GM19395 (cell line): ENCODE measurements at regions not wholly inside any gene's neighbourhood (a gene's known extent, or its start where the extent isn't known, plus 50 kb on each side); places are given as distances from the start of the nearest gene placed in this dataset.

Experiments
- ATAC-seq: cut with Tn5 transposase; IDR thresholded peaks from one replicate; pipeline ENCODE4 v1.9.1; 2021; ENCODE audit warnings: mild to moderate bottlenecking, moderate library complexity; ENCODE audit not compliant: unreplicated experiment

GRCh38 chr1:182297335-182297734 lies 94.3 kb downstream of the GLUL start:
- no peak for ATAC-seq

DNA sequence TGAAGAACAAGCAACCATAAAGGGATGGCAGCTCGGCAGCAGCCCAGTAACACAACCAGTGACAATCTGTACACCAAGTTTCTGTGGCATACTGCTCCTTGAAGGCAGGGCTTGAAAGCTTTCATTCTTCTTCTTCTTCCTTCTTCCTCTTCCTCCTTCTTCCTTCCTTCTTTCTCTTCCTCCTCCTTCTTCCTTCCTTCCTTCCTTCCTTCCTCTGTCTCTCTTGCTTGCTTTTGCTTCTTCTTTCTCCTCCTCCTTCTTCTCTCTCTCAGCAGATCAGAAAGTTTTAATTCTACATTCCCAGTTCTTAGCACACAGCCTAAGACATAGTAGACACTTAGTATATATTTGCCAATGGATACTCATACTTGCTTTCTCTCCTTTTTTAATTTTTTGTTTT lies 95.9 kb downstream of the GLUL start:
- no peak for ATAC-seq

- ATAC-seq = no peak
These were observed 98.4 kb downstream of the GLUL start for GRCh38 chr1:182293119-182293589.

- no peak for ATAC-seq
These were observed 99.3 kb downstream of the GLUL start for GRCh38 chr1:182292193-182292741.

DNA sequence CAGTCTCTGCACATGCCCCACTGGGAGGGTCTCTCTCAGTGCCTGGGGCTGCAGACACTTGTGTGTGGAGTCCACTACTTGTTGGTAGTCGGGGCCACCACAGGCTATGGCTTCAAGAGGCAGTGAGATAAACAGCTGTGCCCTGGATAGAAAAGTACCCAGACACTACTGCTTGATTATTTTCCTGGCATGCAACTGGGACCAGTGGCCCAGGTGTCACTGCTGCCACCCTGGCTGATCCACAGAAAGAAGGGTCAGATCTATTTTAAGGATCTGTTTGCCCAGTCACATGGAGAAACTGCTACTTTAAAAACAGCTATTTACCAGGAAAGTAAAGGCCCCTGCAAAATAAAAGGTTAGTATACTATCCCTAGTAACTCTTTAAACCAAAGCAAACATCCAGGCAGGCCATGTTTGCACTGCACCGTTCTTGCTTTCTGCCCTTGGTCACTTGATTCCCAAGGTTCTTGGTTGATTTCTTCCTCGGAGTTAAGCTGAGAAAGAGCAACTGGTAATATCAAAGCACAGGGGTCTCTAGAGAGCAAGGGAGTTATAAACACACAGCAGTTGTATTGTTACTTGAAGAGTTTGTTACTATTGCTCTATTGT lies 99.9 kb downstream of the GLUL start:
- ATAC-seq = no peak

- no peak for ATAC-seq
These were observed 102.6 kb downstream of the GLUL start for GRCh38 chr1:182288749-182289604.

GRCh38 chr1:182286761-182287160 lies 104.8 kb downstream of the GLUL start:
- no peak for ATAC-seq

DNA sequence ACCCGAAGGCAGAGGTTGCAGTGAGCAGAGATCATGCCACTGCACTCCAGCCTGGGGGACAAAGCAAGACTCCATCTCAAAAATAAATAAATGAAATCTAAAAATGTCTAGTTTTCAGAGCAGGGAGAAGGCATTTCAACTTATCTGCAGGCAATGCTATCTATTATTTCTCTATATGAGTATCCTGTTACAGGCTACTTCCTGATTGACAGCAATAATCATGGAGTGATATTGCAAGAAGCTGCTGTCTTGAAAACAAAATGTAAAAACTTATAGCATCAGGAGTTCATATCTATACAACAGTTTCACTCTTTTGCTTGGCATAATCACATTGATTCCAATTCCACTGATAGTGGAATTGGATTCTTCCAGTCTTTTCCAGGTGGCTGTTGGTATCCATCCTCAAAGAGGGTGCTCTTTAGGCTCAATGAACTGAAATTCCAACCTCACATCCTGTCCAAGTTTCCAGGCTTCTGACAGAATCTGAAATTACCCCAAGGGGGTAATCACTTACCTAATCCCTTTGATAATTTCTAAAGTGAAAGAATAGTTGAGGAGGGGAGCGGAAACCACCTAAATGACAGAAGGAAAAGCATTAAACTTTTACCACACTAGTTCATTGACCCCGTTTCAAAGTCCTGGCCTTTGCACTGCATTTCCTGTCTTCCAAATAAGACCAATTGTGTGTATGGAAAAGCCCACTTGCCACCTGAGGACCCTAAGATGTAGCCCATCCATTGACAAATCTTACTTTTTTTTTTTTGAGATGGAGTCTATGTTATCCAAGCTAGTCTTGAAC lies 107.6 kb downstream of the GLUL start:
- ATAC-seq = no peak

DNA sequence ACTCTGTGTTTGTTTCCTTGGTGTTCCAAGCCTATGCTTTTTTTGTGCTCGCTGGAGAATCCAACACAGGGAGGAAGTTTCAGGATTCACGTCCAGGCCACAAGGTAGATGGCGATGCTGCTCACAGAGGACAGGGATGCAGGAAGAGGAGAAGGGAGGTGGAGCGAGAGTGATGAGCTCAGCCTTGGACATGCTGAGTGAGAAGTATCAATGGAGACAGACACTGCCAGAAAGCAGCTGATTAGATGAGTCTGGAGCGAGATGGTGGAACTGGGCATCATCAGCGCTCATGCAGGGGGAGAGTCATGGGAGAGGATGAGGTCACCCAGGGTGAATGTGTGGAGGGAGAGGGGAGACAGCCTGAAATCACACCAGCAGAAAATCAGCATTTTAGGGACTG lies 110.0 kb downstream of the GLUL start:
- ATAC-seq = no peak

DNA sequence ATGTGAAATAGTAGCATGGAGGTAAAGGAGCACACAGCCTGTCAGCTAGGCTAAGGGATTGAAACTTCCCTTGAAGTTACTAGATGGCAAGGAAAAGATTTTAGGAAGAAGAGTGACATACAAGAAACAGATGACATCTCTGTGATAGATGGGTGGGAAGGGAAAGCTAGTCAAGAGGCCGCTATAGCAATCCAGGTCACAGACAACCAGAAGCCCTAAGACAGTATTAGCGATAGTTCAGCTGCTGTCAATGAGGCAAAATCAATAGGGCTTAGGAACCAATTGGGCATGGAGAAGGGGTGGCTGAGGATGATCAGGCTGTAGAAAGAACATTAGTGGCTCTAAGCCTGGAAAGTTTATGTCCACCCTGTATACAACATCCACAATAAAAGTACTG lies 111.1 kb downstream of the GLUL start:
- ATAC-seq = no peak

DNA sequence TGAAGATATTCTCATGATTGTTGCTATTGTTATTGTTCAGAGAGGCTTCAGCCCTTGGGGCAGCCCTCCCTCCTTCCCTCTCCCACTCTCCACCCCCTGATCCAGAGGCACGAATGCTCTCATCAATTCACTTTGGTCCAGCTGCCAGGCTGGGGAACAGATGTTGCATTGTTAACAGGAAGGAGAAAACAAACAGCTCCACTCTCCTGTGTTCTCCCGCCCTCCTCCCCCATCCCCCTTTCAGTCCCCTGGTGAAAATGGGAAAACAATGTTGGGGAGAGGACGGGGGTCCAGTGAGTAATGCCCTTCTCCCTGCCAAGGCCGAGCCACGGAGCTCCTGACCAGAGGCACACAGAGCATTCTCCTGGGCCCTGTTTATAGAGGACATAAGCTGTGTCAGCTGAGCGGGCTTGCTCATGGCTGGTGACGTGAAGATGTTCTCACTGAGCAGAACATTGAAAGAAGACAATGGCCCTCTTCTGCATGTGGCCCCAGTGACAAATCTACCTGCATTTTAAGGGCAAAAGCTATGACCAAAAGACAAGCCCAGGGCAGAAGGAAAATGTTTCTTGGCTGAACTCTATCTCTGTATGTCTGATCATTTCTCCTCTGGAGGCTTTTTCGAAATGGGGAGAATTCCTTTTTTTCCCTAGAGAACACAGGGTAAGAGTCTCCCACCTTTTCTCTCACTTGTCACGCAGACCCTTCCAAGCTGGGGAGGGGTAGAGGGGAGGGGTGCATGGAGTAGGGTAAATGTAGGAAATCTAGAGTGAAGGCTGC lies 111.7 kb downstream of the GLUL start:
- ATAC-seq = no peak

DNA sequence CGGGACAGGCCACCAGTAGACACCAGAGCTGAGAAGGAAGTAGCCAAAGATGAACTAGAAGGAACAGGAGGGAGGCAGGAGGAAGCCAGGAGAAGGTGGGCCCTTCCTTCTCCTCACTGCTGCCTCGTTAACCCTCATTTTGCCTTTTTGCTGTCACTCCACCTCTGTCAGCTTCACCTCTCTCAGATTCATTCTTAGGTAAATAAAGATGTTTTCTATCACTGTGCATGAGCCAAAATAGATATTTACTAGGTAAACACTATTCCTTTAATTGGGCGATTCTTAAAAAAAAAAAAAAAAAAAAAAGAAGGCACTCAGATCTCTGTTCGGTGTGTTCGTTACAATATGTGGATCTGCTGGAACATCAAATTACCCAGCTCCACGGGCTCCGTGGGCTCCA lies 112.3 kb downstream of the GLUL start:
- ATAC-seq = no peak

- ATAC-seq = no peak
These were observed 113.2 kb downstream of the GLUL start for GRCh38 chr1:182278144-182279054.

DNA sequence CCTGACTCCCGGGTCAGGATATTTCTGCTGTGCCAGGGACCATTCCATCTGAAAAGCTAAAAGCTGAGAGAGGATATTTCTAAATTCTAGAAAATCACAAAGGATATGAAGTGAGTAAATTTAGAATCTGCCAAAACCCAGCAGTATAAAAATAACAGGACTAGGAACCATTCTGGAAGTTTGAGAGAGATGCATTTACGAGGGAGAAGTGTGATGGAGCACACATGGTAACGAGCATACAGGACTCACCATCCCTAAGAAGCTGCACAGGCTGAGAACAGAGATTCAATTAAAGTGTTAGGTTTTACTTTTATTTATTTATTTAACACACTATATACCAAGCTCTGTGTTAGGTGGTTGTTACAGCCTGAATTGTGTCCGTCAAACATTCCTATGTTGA lies 116.3 kb downstream of the GLUL start:
- no peak for ATAC-seq

DNA sequence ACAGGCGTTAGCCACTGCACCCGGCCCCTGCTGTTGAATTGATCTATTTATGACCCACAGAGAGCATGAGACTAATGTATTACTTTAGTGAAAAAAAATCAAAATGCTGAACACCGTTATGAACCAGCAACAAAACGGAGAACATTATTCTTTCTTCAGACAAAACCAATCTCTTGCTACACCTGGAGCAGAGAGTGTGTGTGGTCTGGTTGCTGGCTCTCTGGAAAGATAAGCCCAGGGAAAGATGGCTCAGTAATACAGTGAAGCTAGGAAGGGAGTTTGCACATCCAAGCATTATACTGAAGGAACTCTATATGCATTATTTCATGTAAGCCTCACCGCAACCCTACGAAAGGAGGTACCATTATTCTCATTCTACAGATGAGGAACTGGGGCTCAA lies 117.0 kb downstream of the GLUL start:
- no peak for ATAC-seq

DNA sequence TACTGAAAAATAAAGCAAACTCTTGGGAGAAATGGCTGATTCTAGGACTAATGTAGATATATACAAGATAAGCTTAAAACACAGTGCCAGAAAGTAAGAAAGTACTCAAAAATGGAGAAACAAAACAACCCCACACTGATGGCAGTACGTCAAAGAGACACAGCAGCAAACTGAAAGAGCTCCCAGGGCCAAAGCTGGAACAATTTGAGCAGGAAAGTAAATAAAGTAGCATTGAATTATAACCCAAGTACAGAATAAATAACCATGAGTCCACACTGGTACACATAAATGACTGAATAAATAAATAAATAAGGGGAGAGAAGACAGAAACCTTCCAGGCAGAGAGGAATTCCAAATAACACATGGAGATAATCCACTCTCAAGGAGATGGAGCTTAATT lies 120.9 kb downstream of the GLUL start:
- ATAC-seq = no peak

- no peak for ATAC-seq
These were observed 122.5 kb downstream of the GLUL start for GRCh38 chr1:182269097-182269496.

- no peak for ATAC-seq
These were observed 122.9 kb downstream of the GLUL start for GRCh38 chr1:182268669-182269068.

DNA sequence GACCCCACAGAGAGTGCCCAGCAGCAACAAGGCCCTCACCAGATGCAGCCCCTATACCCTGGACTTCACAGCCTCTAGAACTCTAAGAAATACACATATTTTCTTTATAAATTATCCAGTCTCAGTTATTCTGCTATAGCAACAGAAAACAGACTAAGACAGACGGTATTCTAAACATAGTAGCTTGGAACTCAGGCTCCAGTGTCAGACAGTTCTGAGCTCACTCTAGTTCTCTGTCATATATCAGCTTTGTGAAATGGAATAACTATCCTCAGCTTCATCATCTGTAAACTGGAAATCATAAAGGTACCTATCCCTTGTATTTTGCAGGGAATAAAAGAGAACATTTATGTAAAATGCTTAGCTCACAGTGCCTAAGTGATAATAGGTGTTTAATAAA lies 127.4 kb downstream of the GLUL start:
- no peak for ATAC-seq

DNA sequence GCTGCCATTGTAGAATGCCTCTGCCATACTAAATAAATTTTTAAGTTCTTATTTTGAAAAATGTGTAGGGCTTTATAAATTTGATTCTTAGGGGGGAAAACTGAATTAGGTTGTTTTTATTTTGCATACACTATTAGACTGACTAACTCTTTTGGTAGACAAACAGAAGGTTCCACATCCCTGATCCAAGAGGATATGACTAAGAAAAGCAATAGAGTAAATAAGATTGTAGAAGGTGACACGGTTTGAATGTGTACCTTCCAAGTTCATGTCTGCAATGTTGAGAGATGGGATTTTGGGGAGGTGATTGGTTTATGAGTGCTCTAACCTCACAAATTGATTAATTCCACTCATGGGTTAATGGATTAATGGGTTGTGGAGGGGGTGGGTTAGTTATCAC lies 127.9 kb downstream of the GLUL start:
- no peak for ATAC-seq
